HL-60 (cell line): ENCODE measurements at regions not wholly inside any gene's neighbourhood (a gene's known extent, or its start where the extent isn't known, plus 50 kb on each side); places are given as distances from the start of the nearest gene placed in this dataset.

Experiments
- CTCF ChIP-seq: IDR thresholded peaks from one replicate; pipeline ENCODE4 v1.5.1; 2011; ENCODE audit warnings: low read length, control low read depth, inconsistent platforms; ENCODE audit not compliant: insufficient read depth
- GABPA ChIP-seq: IDR thresholded peaks from 2 replicates; pipeline ENCODE4 v1.6.1; 2012; ENCODE audit warnings: low read depth
- POLR2AphosphoS5 ChIP-seq: IDR thresholded peaks from 2 replicates; pipeline ENCODE4 v1.6.1; 2012; ENCODE audit warnings: low read depth
- REST ChIP-seq: IDR thresholded peaks from 2 replicates; pipeline ENCODE4 v1.6.1; 2012; ENCODE audit warnings: low read depth; ENCODE audit not compliant: insufficient replicate concordance
- SPI1 ChIP-seq: IDR thresholded peaks from 2 replicates; pipeline ENCODE4 v1.6.1; 2012; ENCODE audit warnings: low read depth, mild to moderate bottlenecking, borderline replicate concordance

GRCh38 chr22:19590696-19591095 is 66.5 kb upstream of the CLDN5 start:
- TF ChIP-seq CTCF (no peak), REST (no peak), SPI1 (no peak), POLR2AphosphoS5 (no peak), GABPA (no peak)
